Stimulated activated CD8-positive, alpha-beta memory T cell treated with anti-CD3 and anti-CD28 coated beads, Interleukin-15, amount 100 ng/mL, for 4 hours (primary cell): ENCODE measurements at regions not wholly inside any gene's neighbourhood (a gene's known extent, or its start where the extent isn't known, plus 50 kb on each side); places are given as distances from the start of the nearest gene placed in this dataset.
"Not testable (repeated sequence)": the region's sequence is repeated elsewhere in the genome, so short reads cannot be mapped to it uniquely, and the experiment has no call there.

Source experiments
- DNase-seq, 2 donors: peaks; one replicate each; pipeline ENCODE4 v3.0.0-alpha.2; 2020; ENCODE audit warnings: low read depth in 2 of 2

DNA sequence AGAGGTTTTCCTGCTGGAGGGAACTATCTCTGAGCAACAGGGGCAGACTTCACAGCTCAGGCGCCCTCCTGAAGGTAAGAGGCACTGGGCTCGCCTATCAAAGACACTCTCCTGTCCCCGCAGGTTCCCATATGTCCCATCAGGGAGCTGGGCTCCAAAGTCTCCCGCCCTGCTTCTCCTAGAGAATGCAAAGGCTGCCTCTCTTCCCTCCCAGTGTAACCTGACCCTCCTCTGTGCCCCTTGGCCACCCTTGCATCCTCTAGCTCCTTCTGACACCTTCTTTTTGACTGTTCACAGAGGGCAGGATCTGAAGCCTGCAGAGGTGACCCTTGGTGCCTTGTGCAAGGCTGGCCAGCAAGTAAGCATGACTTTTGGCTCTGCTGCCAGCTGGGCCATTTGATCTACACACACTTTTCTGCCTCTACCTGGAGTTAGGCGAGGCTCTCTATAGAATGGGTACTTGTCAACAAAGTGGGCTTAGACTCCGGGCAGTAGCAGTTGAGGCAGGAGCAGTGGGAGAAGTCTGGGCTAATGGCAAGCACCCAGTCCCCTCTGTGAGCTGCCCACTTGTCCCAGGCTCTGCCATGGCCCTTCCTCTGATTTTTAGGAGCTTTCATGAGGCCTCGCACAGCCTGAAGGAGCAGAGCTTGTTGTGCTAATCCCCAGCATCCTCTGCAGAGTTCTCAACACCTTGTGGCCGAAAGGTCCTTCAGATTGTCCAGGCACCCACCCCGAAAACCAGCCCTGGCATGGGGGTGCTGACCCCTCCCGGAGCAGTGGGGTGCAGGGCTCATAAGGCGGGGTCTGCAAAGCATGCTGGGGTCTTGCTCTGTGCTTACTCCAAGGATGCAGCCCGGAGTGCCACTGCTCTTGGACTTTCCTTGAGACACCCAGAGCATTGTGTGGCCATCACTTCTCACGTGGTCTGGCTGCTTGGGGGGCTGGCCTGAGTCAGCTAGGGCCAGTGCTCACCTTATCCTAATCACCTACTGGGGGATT, 122.9 kb downstream of the METRNL start:
- no peak for DNase-seq

DNA sequence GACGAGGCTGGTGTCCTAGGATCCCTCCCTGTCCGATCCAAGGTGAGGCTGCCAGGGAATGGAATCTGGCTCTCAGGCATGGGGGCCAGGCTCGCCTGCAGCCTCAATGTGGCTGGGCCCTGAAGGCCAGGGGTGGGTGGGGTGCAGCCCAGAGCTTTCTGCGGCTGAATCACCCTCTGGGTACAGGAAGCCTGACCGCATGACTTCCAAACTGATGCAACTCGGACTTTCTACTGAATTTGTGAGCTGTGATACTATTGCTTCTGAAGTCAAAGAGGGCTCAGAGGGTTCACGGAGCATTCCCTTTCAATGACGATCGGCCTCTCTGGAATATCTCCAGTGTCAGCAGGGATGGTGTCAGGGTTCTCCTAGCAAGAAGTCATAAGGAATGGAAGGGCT, 123.7 kb downstream of the METRNL start:
- DNase-seq = no peak

DNA sequence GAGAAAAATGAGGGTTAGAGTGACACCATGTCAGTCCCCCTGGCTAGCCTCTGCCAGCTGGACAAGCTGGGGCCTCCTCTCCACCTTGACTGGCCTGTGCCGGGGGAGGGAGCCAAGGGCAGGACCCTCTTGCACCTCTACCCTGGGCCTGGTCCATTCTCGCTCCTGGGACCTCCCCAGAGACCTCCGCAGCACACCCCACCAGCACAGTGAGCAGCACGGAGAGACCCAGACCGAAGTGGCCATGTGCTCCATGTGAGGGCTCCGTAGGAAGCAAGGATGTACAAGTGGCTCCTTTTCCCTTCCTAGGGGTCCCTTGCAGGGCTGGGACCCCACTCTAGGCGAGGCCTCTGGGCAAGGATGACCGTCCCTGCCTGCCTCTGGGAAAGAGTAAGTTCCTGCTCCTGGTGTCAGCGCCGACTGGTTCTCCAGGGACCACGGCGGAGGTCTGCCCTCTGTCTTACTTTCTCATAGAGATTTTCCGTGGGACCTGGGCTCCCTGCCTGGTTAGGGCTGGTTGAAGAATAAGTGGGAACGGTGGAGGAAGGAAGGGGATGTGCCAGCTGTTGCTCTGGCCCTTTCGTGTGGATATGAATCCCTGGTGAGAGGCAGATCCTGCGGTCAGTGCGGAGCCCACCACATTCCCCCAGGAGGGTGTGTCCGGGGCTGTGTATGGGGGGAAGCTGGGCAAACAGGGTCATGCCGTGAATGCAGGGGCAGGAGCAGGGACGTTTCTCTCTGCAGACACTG, 124.2 kb downstream of the METRNL start:
- DNase-seq = no peak

DNA sequence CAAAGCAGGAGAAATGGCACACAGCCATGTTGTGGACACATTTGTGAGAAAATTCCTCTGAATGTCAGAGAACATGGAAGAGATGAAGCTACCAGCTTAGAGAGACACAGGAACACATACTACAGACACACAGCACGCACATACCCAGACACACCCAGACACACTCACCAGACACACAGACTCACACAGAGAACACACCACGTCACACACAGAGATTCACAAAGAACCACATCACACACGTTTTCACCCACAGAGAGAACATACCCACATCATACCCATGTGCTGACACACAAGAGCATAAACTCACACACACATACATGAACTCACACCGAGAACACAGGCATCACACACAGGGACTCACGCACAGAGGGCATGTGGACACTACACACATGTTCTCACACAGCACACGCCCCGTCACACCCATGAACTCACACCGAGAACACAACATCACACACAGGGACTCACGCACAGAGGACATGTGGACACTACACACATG, 124.9 kb downstream of the METRNL start:
- no peak for DNase-seq

DNA sequence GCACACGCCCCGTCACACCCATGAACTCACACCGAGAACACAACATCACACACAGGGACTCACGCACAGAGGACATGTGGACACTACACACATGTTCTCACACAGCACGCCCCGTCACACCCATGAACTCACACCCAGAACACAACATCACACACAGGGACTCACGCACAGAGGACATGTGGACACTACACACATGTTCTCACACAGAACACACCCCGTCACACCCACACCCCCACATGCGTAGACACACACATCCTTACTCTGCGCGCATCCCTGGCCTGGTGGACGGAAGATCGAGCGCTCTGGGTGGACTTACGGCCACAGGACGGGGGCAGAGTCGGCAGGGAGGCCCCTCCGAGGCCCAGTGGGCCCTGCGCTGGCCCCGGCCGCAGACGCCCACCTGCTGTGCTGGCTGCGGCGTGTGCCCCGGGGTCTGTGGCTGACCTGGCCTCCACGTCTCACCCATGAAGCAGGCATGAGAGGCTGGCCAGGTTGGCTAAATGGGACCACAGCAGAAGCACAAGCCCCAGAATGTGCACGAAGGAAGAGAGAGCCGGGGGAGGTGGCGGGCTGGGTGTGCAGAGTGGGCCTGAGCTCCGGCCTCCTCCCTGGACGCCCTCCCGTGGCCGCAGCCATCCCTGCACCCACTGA, 125.5 kb downstream of the METRNL start:
- DNase-seq = not testable (repeated sequence)

DNA sequence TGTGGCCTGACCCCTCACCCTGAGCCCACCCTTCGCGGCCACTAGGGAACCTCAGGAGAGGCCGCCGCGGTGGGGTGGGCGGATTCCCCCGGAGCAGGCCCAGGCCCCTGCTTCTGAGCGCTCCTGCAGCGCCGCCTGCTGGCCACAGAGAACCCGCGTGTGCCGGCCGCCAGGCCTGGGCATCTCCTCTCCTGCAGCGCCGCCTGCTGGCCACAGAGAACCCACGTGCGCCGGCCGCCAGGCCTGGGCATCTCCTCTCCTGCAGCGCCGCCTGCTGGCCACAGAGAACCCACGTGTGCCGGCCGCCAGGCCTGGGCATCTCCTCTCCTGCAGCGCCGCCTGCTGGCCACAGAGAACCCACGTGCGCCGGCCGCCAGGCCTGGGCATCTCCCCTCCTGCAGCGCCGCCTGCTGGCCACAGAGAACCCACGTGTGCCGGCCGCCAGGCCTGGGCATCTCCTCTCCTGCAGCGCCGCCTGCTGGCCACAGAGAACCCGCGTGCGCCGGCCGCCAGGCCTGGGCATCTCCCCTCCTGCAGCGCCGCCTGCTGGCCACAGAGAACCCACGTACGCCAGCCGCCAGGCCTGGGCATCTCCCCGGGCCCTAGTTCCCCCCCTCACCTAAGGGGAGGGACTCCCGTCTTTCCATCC, 126.1 kb downstream of the METRNL start:
- DNase-seq = not testable (repeated sequence)

DNA sequence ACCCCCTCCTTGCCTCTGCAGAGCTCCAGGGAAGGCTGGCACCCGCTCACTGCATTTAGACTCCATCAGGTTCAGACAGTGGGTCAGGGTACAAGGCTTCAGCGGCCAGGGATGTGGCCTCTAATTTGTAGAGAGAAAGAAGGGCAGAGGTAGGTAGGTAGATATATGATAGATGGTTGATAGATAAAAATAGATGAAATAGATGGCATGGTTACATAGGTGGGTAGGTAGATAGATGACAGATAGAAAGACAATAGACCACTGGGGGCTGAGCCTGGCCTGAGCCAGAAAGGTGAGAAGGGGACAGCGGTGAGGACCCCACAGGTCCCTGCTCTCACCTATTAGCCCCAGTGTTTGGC, 126.6 kb downstream of the METRNL start:
- not testable (repeated sequence) for DNase-seq

DNA sequence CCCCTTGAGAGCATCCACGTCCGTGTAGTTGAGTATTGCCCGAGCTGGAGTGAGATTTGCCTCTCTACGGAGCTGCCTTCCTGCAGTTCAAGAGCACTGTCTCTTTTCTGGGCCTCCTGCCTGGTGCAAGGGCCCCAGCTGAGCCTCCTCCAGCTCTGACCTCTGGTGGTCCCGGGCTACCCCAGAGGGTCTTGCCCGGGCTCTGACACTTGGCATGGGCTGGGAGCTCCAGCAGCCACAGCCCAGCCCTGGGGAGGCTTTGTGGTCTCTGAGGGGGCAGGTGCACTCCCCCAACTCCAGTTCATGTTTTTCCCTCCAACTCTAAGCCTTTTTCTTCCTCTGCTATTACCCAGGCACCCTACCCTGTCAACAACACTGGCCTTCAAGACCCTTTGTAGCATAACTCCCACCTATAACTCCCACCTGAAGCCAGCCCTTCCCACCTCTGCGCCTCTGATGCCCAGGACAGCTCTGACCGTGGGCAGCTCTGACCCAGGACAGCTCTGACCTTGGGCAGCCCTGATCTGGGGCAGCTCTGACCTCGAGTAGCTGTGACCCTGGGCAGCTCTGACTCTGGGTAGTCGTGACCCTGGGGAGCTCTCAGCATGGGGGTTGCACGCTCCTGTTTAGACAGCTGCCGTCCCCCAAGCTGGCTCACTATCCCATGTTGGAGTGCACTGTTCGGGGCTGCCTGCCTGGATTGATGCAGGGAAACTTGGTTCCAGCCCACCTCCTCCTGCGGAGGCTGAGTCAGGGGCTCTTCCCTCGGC, 127.6 kb downstream of the METRNL start:
- not testable (repeated sequence) for DNase-seq

DNA sequence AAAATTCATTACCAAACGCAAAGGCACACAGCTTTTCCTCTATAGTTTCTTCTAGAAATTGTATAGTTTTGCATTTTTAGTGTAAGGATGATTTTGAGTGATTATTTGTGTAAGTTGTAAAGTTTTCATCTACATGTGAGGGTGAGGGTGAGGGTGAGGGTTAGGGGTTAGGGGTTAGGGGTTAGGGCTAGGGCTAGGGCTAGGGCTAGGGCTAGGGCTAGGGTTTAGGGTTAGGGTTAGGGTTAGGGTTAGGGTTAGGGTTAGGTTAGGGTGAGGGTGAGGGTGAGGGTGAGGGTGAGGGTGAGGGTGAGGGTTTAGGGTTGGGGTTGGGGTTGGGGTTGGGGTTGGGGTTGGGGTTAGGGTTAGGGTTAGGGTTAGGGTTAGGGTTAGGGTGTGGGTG, 167.6 kb downstream of the METRNL start:
- not testable (repeated sequence) for DNase-seq
